DND-41 (cell line): ENCODE measurements at regions not wholly inside any gene's neighbourhood (a gene's known extent, or its start where the extent isn't known, plus 50 kb on each side); places are given as distances from the start of the nearest gene placed in this dataset.

Experiments used
- ATAC-seq: fragments of 200-7000 bp; cut with Tn5 transposase; 3 replicates; pipeline ENCODE4 v1.9.1; 2021; ENCODE audit warnings: low read depth; ENCODE audit not compliant: insufficient read depth
- DNase-seq: peaks from one replicate; pipeline ENCODE4 v3.0.0-alpha.2; 2020
- H2AFZ ChIP-seq: 2 replicates; pipeline ENCODE4 v1.6.0; 2012; ENCODE audit warnings: low read depth, low read length
- H3K27ac ChIP-seq: 2 replicates; pipeline ENCODE4 v1.5.1; 2012; ENCODE audit warnings: low read length, inconsistent platforms
- H3K27me3 ChIP-seq: fragments of 200-600 bp; sonication (generic); 2 replicates; pipeline ENCODE4 v1.6.0; 2012; ENCODE audit warnings: low read length, mild to moderate bottlenecking, inconsistent platforms; ENCODE audit not compliant: insufficient read depth, poor library complexity
- H3K36me3 ChIP-seq: 2 replicates; pipeline ENCODE4 v1.5.1; 2012; ENCODE audit warnings: low read length, inconsistent platforms; ENCODE audit not compliant: insufficient read depth
- H3K4me1 ChIP-seq: 2 replicates; pipeline ENCODE4 v1.5.1; 2012; ENCODE audit warnings: mild to moderate bottlenecking, low read length; ENCODE audit not compliant: insufficient read depth
- H3K4me2 ChIP-seq: 2 replicates; pipeline ENCODE4 v1.6.0; 2012; ENCODE audit warnings: mild to moderate bottlenecking, moderate library complexity, low read length, inconsistent platforms; ENCODE audit not compliant: insufficient read depth
- H3K4me3 ChIP-seq, 2 experiments: fragments of 200-600 bp in 1 of 2; shearing (Covaris generic) in 1 of 2; 2 replicates each; pipeline ENCODE4 v1.5.1; 2012 to 2016; ENCODE audit warnings: inconsistent platforms in 2 of 2, low read length in 2 of 2, mild to moderate bottlenecking in 2 of 2, low read depth in 1 of 2, moderate library complexity in 1 of 2
- H3K79me2 ChIP-seq: 2 replicates; pipeline ENCODE4 v1.6.0; 2012; ENCODE audit warnings: low read length, inconsistent platforms; ENCODE audit not compliant: insufficient read depth
- H3K9ac ChIP-seq: 2 replicates; pipeline ENCODE4 v1.6.0; 2012; ENCODE audit warnings: low read depth, mild to moderate bottlenecking, inconsistent platforms, low read length, moderate library complexity
- H3K9me3 ChIP-seq: 2 replicates; pipeline ENCODE4 v1.5.1; 2012; ENCODE audit warnings: low read length, moderate library complexity, mild to moderate bottlenecking, inconsistent platforms; ENCODE audit not compliant: insufficient read depth, severe bottlenecking
- H4K20me1 ChIP-seq: 2 replicates; pipeline ENCODE4 v1.6.0; 2012; ENCODE audit warnings: low read length; ENCODE audit not compliant: insufficient read depth
- EZH2 ChIP-seq: IDR thresholded peaks from 3 replicates; pipeline ENCODE4 v1.6.1; 2012; ENCODE audit warnings: borderline replicate concordance, low read depth, mild to moderate bottlenecking, moderate library complexity, low read length, inconsistent platforms; ENCODE audit not compliant: severe bottlenecking
- TF ChIP-seq, protein P1 (sequence below): IDR thresholded peaks from 2 replicates; pipeline ENCODE4 v1.5.1; 2012; ENCODE audit warnings: borderline replicate concordance, low read length, moderate library complexity, mild to moderate bottlenecking; ENCODE audit not compliant: poor library complexity, severe bottlenecking; ENCODE audit errors: extremely low read depth

DNA sequence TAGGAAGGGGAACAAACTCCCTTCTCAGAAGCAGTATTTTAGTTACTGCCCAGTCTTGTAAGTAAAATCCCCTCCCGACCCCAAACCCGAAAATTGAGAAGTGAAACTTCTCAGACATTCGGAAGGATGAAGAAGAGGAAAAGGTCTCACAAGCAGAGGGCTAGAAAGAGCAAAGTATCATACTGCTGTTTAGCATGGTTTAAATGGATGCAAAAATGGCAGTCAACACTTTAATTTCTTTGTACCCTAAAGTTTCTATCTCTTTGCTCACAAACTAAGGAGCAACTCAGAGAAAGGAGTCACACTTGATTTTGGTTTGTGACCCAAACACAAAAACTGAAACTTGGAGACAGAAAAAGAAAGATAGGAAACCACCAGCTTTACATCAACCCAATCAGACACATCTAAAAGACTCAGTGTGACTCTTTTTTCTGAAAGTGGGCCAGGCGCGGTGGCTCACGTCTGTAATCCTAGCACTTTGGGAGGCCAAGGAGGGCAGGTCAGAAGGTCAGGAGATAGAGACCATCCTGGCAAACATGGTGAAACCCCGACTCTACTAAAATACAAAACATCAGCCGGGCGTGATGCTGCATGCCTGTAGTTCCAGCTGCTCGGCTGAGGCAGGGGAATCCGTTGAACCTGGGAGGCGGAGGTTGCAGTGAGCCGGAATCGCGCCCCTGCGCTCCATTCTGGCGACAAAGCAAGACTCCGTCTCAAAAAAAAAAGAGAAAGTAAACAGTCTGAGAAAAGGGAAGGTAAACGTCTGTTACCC lies 63.2 kb upstream of the ATP11B start:
- Histone ChIP-seq H3K27ac (no peak overlapping the region), H3K4me3 (no peak overlapping the region), H3K9ac (no peak overlapping the region), H3K4me1 (no peaks in the 10 kb centered on the region), H3K36me3 (no peaks in the 10 kb centered on the region), H3K79me2 (no peaks in the 10 kb centered on the region), H3K9me3 (no peaks in the 10 kb centered on the region), H4K20me1 (no peaks in the 10 kb centered on the region), H3K27me3 (peaks cover 9% of the 10 kb centered on the region), H2AFZ (no peak overlapping the region), H3K4me2 (no peak overlapping the region)
- TF ChIP-seq, protein P1, sequence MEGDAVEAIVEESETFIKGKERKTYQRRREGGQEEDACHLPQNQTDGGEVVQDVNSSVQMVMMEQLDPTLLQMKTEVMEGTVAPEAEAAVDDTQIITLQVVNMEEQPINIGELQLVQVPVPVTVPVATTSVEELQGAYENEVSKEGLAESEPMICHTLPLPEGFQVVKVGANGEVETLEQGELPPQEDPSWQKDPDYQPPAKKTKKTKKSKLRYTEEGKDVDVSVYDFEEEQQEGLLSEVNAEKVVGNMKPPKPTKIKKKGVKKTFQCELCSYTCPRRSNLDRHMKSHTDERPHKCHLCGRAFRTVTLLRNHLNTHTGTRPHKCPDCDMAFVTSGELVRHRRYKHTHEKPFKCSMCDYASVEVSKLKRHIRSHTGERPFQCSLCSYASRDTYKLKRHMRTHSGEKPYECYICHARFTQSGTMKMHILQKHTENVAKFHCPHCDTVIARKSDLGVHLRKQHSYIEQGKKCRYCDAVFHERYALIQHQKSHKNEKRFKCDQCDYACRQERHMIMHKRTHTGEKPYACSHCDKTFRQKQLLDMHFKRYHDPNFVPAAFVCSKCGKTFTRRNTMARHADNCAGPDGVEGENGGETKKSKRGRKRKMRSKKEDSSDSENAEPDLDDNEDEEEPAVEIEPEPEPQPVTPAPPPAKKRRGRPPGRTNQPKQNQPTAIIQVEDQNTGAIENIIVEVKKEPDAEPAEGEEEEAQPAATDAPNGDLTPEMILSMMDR, result no peak
- no peak for TF ChIP-seq EZH2
- DNase-seq, result no peak
- ATAC-seq, result no peak

DNA sequence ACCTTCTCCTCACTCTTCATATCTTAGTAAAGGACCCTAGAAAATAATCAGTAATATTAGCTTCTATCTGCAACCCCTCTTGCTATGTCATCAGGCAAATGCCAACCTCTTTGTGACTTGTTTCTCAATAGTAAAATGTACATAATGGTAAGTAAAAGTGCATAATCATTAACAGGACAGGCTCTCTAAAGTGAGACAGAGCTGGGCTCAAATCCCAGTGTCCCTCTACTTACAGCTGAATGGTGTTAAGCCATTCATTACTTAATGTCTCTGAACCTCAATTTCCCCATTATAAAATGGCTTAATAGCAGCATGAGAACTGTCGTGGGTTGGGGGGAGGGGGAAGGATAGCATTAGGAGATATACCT lies 62.6 kb upstream of the ATP11B start:
- no peaks in the 10 kb centered on the region for H3K36me3 ChIP-seq
- no peaks in the 10 kb centered on the region for H3K9me3 ChIP-seq
- no peak overlapping the region for H3K4me3 ChIP-seq
- no peaks in the 10 kb centered on the region for H3K4me1 ChIP-seq
- TF ChIP-seq EZH2, result no peak
- TF ChIP-seq, protein P1, result no peak
- peaks cover 6% of the 10 kb centered on the region for H3K27me3 ChIP-seq
- H2AFZ ChIP-seq, result no peak overlapping the region
- H4K20me1 ChIP-seq, result no peaks in the 10 kb centered on the region
- no peak overlapping the region for H3K9ac ChIP-seq
- DNase-seq (no peak), ATAC-seq (no peak)
- no peak overlapping the region for H3K4me2 ChIP-seq
- H3K27ac ChIP-seq, result no peak overlapping the region
- no peaks in the 10 kb centered on the region for H3K79me2 ChIP-seq

DNA sequence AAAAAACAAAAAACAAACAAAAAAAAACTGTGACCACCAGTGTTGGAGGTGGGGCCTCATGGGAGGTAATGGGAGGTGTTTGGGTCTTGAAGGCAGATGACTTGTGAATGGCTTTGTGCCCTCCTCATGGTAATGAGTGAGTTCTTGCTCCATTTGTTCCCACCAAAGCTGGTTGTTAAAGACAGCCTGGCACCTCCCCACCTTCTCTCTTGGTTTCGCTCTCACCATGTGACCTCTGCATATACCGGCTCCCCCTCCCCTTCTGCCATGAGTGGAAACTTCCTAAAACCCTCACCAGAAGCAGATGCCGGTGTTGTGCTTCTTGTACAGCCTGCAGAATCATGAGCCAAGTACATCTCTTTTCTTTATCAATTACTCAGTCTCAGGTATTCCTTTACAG lies 61.5 kb upstream of the ATP11B start:
- Histone ChIP-seq H2AFZ (no peak overlapping the region), H3K27ac (no peak overlapping the region), H3K79me2 (no peaks in the 10 kb centered on the region), H4K20me1 (no peaks in the 10 kb centered on the region), H3K27me3 (peaks cover 4% of the 10 kb centered on the region), H3K4me2 (no peak overlapping the region), H3K4me3 (no peak overlapping the region), H3K36me3 (no peaks in the 10 kb centered on the region), H3K4me1 (no peaks in the 10 kb centered on the region), H3K9ac (no peak overlapping the region), H3K9me3 (no peaks in the 10 kb centered on the region)
- DNase-seq (no peak), ATAC-seq (no peak)
- TF ChIP-seq EZH2, result no peak
- TF ChIP-seq, protein P1, result no peak
